CD4-positive, alpha-beta T cell (primary cell): ENCODE measurements at regions not wholly inside any gene's neighbourhood (a gene's known extent, or its start where the extent isn't known, plus 50 kb on each side); places are given as distances from the start of the nearest gene placed in this dataset.

Source experiments
- ATAC-seq: fragments of 200-7000 bp; cut with Tn5 transposase; one replicate; pipeline ENCODE4 v1.10.0; 2022; ENCODE audit warnings: mild to moderate bottlenecking; ENCODE audit not compliant: poor library complexity
- CTCF ChIA-PET: fragments of 350-600 bp; sonication (Branson Sonifier 250); formaldehyde crosslinking; loops from one replicate; lab custom pipeline; 2021; ENCODE audit warnings: antibody characterized with exemption, inconsistent platforms; lab: Charles Lee
- POLR2A ChIA-PET: fragments of 350-600 bp; sonication (Branson Sonifier 250); formaldehyde crosslinking; loops from one replicate; lab custom pipeline; 2021; ENCODE audit warnings: antibody characterized with exemption, inconsistent platforms; lab: Charles Lee
- DNase-seq, 14 experiments: peaks; one replicate each; pipeline ENCODE4 v3.0.0-alpha.2; 2013 to 2020; ENCODE audit warnings: mixed read lengths in 2 of 14
- H3K27ac ChIP-seq, 2 donors: one replicate each; pipeline versions ENCODE4 v1.5.1 to v1.7.0; 2013; ENCODE audit warnings: low read length in 2 of 2, low read depth in 1 of 2, mild to moderate bottlenecking in 1 of 2
- H3K27me3 ChIP-seq, 2 experiments: 1 replicate in 1 of 2; 2 replicates in 1 of 2; pipeline versions ENCODE4 v1.6.1 to v1.7.0; 2013; ENCODE audit warnings: low read length in 2 of 2, control low read depth in 1 of 2, mild to moderate bottlenecking in 1 of 2, moderate library complexity in 1 of 2; ENCODE audit not compliant: insufficient read depth in 2 of 2, control insufficient read depth in 1 of 2
- H3K36me3 ChIP-seq: one replicate; pipeline ENCODE4 v1.6.1; 2013; ENCODE audit warnings: low read length, control low read depth; ENCODE audit not compliant: insufficient read depth
- H3K4me1 ChIP-seq: one replicate; pipeline ENCODE4 v1.6.1; 2013; ENCODE audit warnings: low read length, control low read depth; ENCODE audit not compliant: insufficient read depth
- H3K4me3 ChIP-seq: one replicate; pipeline ENCODE4 v1.5.1; 2013; ENCODE audit warnings: mild to moderate bottlenecking, low read length, moderate library complexity
- H3K9me3 ChIP-seq, 2 experiments: 1 replicate in 1 of 2; 2 replicates in 1 of 2; pipeline versions ENCODE4 v1.6.1 to v1.7.0; 2013; ENCODE audit warnings: low read length in 2 of 2, mild to moderate bottlenecking in 2 of 2, control low read depth in 1 of 2, moderate library complexity in 1 of 2; ENCODE audit not compliant: control insufficient read depth in 1 of 2, insufficient read depth in 1 of 2
- H3K27ac Mint-ChIP-seq: one replicate; pipeline ENCODE4 v1.8.0; 2020; ENCODE audit warnings: mixed read lengths
- H3K27me3 Mint-ChIP-seq: one replicate; pipeline ENCODE4 v1.8.0; 2021; ENCODE audit warnings: mixed read lengths
- H3K36me3 Mint-ChIP-seq: one replicate; pipeline ENCODE4 v1.8.0; 2021; ENCODE audit warnings: low read depth, mixed read lengths
- H3K4me1 Mint-ChIP-seq: one replicate; pipeline ENCODE4 v1.8.0; 2021; ENCODE audit warnings: low read depth, mixed read lengths
- H3K4me3 Mint-ChIP-seq: one replicate; pipeline ENCODE4 v1.8.0; 2020; ENCODE audit warnings: mild to moderate bottlenecking, mixed read lengths
- H3K9me3 Mint-ChIP-seq: one replicate; pipeline ENCODE4 v1.8.0; 2020; ENCODE audit warnings: mixed read lengths
- CTCF ChIP-seq: fragments of 200-600 bp; IDR thresholded peaks from one replicate; pipeline ENCODE4 v1.8.0; 2022; ENCODE audit warnings: antibody characterized with exemption, mild to moderate bottlenecking
- intact Hi-C, 2 experiments: fragments of 100-400 bp; cut with DNase I in 1 of 2; cut with micrococcal nuclease in 1 of 2; formaldehyde crosslinking; loops; one replicate each; pipeline versions ENCODE4 v1.15.1 to v1.9.0; 2023 to 2025; cut with DNase I, micrococcal nuclease

- ChIA-PET CTCF (no interaction called here), POLR2A (no interaction called here)
These were observed 172.3 kb upstream of the CTBP2 start for GRCh38 chr10:125332548-125333208.

GRCh38 chr10:125331056-125331455, 170.7 kb upstream of the CTBP2 start:
- Histone ChIP-seq H3K4me3 (no peak overlapping the region), H3K36me3 (no peaks in the 10 kb centered on the region), H3K27ac (no peak overlapping the region), H3K27me3 (no peaks in the 10 kb centered on the region), H3K9me3 (peaks cover 0 to 19% of the 10 kb centered on the region in 2 experiments), H3K4me1 (no peaks in the 10 kb centered on the region)
- no peak overlapping the region for H3K27ac Mint-ChIP-seq
- ChIA-PET POLR2A (no interaction called here), CTCF (no interaction called here)
- peaks cover 3% of the 10 kb centered on the region for H3K9me3 Mint-ChIP-seq
- no peak for ATAC-seq
- no peak for TF ChIP-seq CTCF
- no peak for DNase-seq
- H3K27me3 Mint-ChIP-seq, result no peaks in the 10 kb centered on the region
- no peaks in the 10 kb centered on the region for H3K4me1 Mint-ChIP-seq
- intact Hi-C loops, result no loop called here
- H3K4me3 Mint-ChIP-seq, result no peak overlapping the region
- H3K36me3 Mint-ChIP-seq, result no peaks in the 10 kb centered on the region

More at GRCh38 chr10:125332548-125333208, 172.3 kb upstream of the CTBP2 start:
- no peak for ATAC-seq
- Histone ChIP-seq H3K27me3 (no peaks in the 10 kb centered on the region), H3K9me3 (peaks cover 0 to 16% of the 10 kb centered on the region in 2 experiments), H3K4me3 (no peak overlapping the region), H3K27ac (no peak overlapping the region), H3K36me3 (no peaks in the 10 kb centered on the region), H3K4me1 (no peaks in the 10 kb centered on the region)
- no peak for TF ChIP-seq CTCF
- no peaks in the 10 kb centered on the region for H3K27me3 Mint-ChIP-seq
- DNase-seq, result no peak
- no peak overlapping the region for H3K4me3 Mint-ChIP-seq
- no peaks in the 10 kb centered on the region for H3K4me1 Mint-ChIP-seq
- no peaks in the 10 kb centered on the region for H3K9me3 Mint-ChIP-seq
- H3K27ac Mint-ChIP-seq, result no peak overlapping the region
- H3K36me3 Mint-ChIP-seq, result no peaks in the 10 kb centered on the region
- intact Hi-C loops, result no loop called here

GRCh38 chr10:125329056-125329455, 168.7 kb upstream of the CTBP2 start:
- no peak for TF ChIP-seq CTCF
- DNase-seq (no peak), ATAC-seq (no peak)
- intact Hi-C loops, result no loop called here
- H3K4me1 ChIP-seq, result no peaks in the 10 kb centered on the region
- no peaks in the 10 kb centered on the region for H3K36me3 ChIP-seq
- Mint-ChIP-seq H3K9me3 (peaks cover 6% of the 10 kb centered on the region), H3K4me1 (no peaks in the 10 kb centered on the region), H3K36me3 (no peaks in the 10 kb centered on the region), H3K27ac (no peak overlapping the region), H3K27me3 (no peaks in the 10 kb centered on the region), H3K4me3 (no peak overlapping the region)
- peaks cover 0 to 22% of the 10 kb centered on the region in 2 experiments for H3K9me3 ChIP-seq
- no peaks in the 10 kb centered on the region for H3K27me3 ChIP-seq
- H3K27ac ChIP-seq, result no peak overlapping the region
- CTCF ChIA-PET, result no interaction called here
- POLR2A ChIA-PET, result no interaction called here
- H3K4me3 ChIP-seq, result no peak overlapping the region
